ENCODE measurements at regions not wholly inside any gene's neighbourhood (a gene's known extent, or its start where the extent isn't known, plus 50 kb on each side); places are given as distances from the start of the nearest gene placed in this dataset.
A peak's percentile ranks its signal among the peaks of the same experiment; 100 is the strongest.

DNA sequence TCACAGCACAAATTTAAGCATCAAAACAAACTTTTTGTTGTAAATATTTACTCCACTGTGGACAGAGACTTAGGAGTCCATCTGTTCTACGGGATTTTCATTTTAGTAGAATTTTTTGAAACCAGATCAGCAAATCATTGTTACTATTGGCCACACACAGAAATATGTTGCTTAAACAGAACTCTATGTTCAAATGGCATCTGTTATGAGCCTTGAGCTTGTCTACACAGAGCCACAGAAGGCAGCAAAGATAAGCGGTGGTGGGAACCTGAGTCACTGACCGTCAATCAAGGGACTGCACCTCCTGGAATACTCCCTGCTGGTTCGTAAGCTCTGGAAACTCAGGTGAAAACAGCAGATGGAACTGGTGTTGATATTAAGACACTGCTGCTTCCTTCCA, 156.8 kb downstream of the TMEM200C start:
- Histone ChIP-seq H3K9me2 (ENCODE audit: insufficient read depth) (no peaks in the 10 kb centered on the region; the same call in 1 of the 2 replicates), H3K36me3 (ENCODE audit: insufficient read depth) (no peaks in the 10 kb centered on the region), H3K4me3 (no peak overlapping the region), H2AFZ (peak overlapping the region; percentile 67), H3K79me2 (replicated peaks; ENCODE audit: insufficient read depth) (no peaks in the 10 kb centered on the region), H4K20me1 (replicated peaks; ENCODE audit: insufficient read depth) (no peaks in the 10 kb centered on the region), H3K4me1 (ENCODE audit: insufficient read depth) (peaks cover 6% of the 10 kb centered on the region), H3K4me2 (no peak overlapping the region), H3K27me3 (ENCODE audit: insufficient read depth) (no peaks in the 10 kb centered on the region), H3F3A (replicated peaks; ENCODE audit: low read depth) (no peaks in the 10 kb centered on the region), H3K27ac (ENCODE audit: low read depth) (no peak overlapping the region)
- H3K4me1 Mint-ChIP-seq, result peaks cover 3% of the 10 kb centered on the region; the same call in 2 of the 3 replicates
- no peaks in the 10 kb centered on the region for H3K27me3 Mint-ChIP-seq (ENCODE audit: insufficient read depth, low read depth, poor library complexity)
- H3K4me3 Mint-ChIP-seq, result no peak overlapping the region
- no peak for DNase-seq (ENCODE audit: low spot score)
- ATAC-seq, result no peak
- no peaks in the 10 kb centered on the region for H3K9me3 Mint-ChIP-seq
- no peaks in the 10 kb centered on the region for H3K36me3 Mint-ChIP-seq (ENCODE audit: low read depth)
- TF ChIP-seq EZH2phosphoT487 (IDR thresholded peaks at IDR 0.05; ENCODE audit: unreplicated experiment), result no peak
- no peak for TF ChIP-seq ZNF114 (CRISPR knock-in tag; IDR thresholded peaks at IDR 0.05)
- H3K27ac Mint-ChIP-seq, result no peak overlapping the region

GRCh38 chr18:5732318-5732717, 163.0 kb downstream of the TMEM200C start:
- Histone ChIP-seq H3K27ac (ENCODE audit: low read depth) (no peak overlapping the region), H3K4me2 (no peak overlapping the region), H3K9me2 (ENCODE audit: insufficient read depth) (peaks cover 6% of the 10 kb centered on the region; the same call in 1 of the 2 replicates), H3K4me3 (no peak overlapping the region), H3K36me3 (ENCODE audit: insufficient read depth) (no peaks in the 10 kb centered on the region), H4K20me1 (replicated peaks; ENCODE audit: insufficient read depth) (no peaks in the 10 kb centered on the region), H2AFZ (no peak overlapping the region), H3F3A (replicated peaks; ENCODE audit: low read depth) (no peaks in the 10 kb centered on the region), H3K4me1 (ENCODE audit: insufficient read depth) (no peaks in the 10 kb centered on the region), H3K79me2 (replicated peaks; ENCODE audit: insufficient read depth) (no peaks in the 10 kb centered on the region), H3K27me3 (ENCODE audit: insufficient read depth) (no peaks in the 10 kb centered on the region)
- Mint-ChIP-seq H3K36me3 (ENCODE audit: low read depth) (no peaks in the 10 kb centered on the region), H3K4me3 (no peak overlapping the region), H3K4me1 (peaks cover 8% of the 10 kb centered on the region; the same call in 2 of the 3 replicates), H3K27ac (no peak overlapping the region), H3K9me3 (no peaks in the 10 kb centered on the region; the same call in 1 of the 3 replicates), H3K27me3 (ENCODE audit: insufficient read depth, low read depth, poor library complexity) (peaks cover 3% of the 10 kb centered on the region)
- ATAC-seq, result no peak
- no peak for DNase-seq (ENCODE audit: low spot score)
- no peak for TF ChIP-seq EZH2phosphoT487 (IDR thresholded peaks at IDR 0.05; ENCODE audit: unreplicated experiment)
- TF ChIP-seq EZH2 (IDR thresholded peaks at IDR 0.05; ENCODE audit: low read depth, unreplicated experiment), result no peak
- no peak for TF ChIP-seq ZNF114 (CRISPR knock-in tag; IDR thresholded peaks at IDR 0.05)
- TF ChIP-seq NANOG (IDR thresholded peaks at IDR 0.05; ENCODE audit: borderline replicate concordance), result no peak
- no peak for TF ChIP-seq POLR2AphosphoS5 (IDR thresholded peaks at IDR 0.05; ENCODE audit: low read depth)
- no peak for TF ChIP-seq CTCF (conservative IDR thresholded peaks at IDR 0.05; ENCODE audit: low read depth in 2 of 2)
- no peak for TF ChIP-seq ZNF462 (CRISPR knock-in tag; IDR thresholded peaks at IDR 0.05)
- TF ChIP-seq, protein P1, sequence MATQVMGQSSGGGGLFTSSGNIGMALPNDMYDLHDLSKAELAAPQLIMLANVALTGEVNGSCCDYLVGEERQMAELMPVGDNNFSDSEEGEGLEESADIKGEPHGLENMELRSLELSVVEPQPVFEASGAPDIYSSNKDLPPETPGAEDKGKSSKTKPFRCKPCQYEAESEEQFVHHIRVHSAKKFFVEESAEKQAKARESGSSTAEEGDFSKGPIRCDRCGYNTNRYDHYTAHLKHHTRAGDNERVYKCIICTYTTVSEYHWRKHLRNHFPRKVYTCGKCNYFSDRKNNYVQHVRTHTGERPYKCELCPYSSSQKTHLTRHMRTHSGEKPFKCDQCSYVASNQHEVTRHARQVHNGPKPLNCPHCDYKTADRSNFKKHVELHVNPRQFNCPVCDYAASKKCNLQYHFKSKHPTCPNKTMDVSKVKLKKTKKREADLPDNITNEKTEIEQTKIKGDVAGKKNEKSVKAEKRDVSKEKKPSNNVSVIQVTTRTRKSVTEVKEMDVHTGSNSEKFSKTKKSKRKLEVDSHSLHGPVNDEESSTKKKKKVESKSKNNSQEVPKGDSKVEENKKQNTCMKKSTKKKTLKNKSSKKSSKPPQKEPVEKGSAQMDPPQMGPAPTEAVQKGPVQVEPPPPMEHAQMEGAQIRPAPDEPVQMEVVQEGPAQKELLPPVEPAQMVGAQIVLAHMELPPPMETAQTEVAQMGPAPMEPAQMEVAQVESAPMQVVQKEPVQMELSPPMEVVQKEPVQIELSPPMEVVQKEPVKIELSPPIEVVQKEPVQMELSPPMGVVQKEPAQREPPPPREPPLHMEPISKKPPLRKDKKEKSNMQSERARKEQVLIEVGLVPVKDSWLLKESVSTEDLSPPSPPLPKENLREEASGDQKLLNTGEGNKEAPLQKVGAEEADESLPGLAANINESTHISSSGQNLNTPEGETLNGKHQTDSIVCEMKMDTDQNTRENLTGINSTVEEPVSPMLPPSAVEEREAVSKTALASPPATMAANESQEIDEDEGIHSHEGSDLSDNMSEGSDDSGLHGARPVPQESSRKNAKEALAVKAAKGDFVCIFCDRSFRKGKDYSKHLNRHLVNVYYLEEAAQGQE (IDR thresholded peaks at IDR 0.05; ENCODE audit: unreplicated experiment), result no peak
- no peak for TF ChIP-seq ZNF331 (CRISPR knock-in tag; IDR thresholded peaks at IDR 0.05; ENCODE audit: low read depth)
- TF ChIP-seq STAT1 (IDR thresholded peaks at IDR 0.05; ENCODE audit: unreplicated experiment), result no peak
- no peak for TF ChIP-seq CREB1 (CRISPR knock-in tag; IDR thresholded peaks at IDR 0.05; ENCODE audit: low read depth)
